HG03064 (cell line): ENCODE measurements at regions not wholly inside any gene's neighbourhood (a gene's known extent, or its start where the extent isn't known, plus 50 kb on each side); places are given as distances from the start of the nearest gene placed in this dataset.

Experiments
- ATAC-seq: cut with Tn5 transposase; IDR thresholded peaks from one replicate; pipeline ENCODE4 v1.9.1; 2021; ENCODE audit warnings: low read depth; ENCODE audit not compliant: unreplicated experiment

DNA sequence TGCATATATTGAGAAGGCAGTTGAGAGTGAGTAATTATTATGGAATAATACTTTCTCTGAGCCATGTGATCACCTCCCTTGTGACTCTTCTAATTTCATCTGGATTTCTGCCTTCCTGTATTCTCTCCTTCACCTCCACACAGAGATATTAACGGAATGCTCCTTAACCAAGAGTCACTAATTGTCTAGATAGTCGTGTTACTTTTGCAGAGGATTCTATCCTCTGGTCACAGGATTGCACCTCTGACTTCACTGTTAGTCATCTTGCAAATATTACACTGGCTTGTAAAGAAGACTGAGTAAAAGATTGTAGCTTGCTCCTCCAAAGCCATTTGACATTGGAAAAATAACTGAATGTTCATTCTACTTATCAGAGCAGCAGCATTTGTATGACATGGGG, 160.9 kb downstream of the SH2D1A start:
- no peak for ATAC-seq

DNA sequence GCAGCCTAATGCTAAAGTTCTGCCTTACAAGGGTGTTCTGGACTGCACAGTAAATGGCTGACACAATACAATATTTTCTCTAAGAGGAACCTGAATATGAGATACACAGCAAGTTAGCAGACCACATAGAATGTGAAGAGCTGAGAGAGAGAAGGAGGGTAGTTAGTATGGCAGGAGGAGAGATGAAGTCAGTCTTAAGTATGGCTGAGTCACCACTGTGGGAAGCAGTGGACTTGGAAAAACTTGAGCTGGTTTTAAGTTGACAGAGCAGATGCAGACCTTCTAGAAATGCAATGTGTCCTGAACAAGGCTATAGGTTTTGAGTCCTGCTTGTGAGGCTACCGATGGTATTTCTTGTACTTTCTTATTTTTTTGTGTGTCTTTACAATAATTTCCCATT, 172.5 kb downstream of the SH2D1A start:
- no peak for ATAC-seq

- ATAC-seq = no peak
These were observed 178.5 kb downstream of the SH2D1A start for GRCh38 chrX:124524852-124525251.

- no peak for ATAC-seq
These were observed 183.4 kb downstream of the SH2D1A start for GRCh38 chrX:124529786-124530185.

DNA sequence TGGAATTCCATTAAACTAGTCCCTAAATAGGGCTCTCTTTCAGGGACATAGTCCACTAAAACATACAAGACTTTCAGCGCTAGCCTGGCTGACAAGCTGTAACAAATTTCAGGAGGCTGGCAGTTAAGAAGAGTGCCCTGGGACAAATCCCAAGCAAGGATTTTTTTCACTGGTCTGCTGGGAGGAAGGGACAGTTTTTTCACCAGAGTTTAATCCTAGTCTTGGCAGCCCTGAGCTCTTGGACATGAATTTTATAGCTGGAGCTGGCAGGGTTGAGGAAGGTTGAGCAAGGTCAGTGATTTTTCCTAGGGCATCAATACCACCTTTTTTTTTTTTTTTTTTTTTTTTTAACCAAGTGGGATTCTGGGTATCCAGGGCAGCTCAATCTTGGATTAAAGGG, 184.4 kb downstream of the SH2D1A start:
- ATAC-seq = no peak

DNA sequence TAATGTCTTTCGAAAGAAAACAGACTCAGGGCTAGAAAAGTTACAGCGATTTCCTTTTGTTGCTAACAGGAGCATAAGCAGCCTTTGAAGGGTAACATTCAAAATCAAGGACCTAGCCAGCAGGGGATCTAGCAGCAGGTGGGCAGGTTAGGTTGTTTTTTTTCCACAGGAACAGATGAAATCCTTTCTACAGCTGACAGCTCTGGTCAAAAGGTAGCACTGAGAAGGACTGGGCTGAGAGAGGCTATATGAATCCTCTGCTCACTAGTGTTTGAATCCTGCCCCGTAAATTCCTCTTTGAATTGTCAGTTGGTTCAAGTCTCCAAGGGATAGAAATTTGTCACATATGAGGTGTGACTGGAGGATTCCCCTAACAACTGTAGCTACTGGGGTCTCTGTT, 188.2 kb downstream of the SH2D1A start:
- no peak for ATAC-seq

DNA sequence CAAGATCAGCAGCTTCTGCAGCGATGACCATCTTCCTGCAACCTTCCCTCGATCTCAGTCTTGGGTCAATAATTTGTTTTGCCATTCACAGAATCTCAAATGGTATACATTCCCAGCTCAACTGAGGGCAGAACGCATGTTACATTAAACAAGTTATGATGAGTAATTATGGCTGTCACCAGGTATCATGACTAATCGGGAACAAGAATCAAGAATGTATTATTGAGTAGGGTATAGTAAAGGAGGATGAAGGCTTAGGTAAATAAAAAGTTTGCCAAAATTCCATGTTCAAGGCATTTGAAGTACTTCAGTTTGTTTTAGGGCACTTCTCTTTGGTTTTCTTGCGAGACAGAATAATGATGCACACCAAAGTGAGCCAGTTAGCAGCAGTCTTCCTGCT, 194.1 kb downstream of the SH2D1A start:
- no peak for ATAC-seq

DNA sequence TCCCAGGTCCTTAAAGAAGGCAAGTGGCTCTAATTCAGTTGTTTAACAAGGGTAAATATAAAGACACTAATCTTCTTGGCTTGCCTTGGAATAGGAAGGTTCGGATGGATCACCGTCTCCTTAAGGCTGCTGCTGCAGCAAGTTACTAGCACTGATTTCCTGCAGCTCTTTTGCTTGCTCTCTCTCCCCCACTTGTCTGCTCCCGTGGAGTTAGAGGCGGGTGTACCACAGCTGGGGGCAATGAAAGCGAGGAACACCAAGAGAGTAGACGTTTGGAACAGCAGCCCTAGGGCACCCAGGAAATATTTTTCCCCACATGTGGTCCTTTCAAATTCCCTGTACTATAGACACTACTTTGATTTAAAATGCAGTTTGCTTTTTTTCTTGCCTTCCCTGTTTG, 202.2 kb downstream of the SH2D1A start:
- no peak for ATAC-seq

- no peak for ATAC-seq
These were observed 208.8 kb downstream of the SH2D1A start for GRCh38 chrX:124555036-124555595.

DNA sequence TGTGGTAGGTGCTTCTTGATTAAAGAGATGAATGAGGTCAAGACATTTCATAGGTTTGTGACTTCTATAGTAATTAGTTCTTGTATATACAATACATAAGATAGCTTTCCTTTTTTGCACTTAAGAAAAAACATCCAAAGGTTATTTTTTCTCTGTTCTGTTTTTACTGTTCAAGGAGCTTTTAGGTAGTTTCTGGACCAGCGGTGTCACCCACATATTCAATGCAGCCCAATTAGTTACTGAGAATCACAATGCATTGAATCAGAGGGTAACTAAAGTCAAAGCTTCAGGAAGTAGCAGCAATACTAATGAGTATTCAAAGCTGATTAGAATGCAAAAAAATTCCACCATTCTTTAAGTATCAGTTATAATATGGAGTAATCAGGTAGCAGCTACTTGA, 211.6 kb downstream of the SH2D1A start:
- ATAC-seq = no peak

- no peak for ATAC-seq
These were observed 227.1 kb downstream of the SH2D1A start for GRCh38 chrX:124573468-124573867.

- no peak for ATAC-seq
These were observed 246.4 kb downstream of the SH2D1A start for GRCh38 chrX:124592744-124593143.

- ATAC-seq = no peak
These were observed 247.8 kb downstream of the SH2D1A start for GRCh38 chrX:124594017-124594651.

DNA sequence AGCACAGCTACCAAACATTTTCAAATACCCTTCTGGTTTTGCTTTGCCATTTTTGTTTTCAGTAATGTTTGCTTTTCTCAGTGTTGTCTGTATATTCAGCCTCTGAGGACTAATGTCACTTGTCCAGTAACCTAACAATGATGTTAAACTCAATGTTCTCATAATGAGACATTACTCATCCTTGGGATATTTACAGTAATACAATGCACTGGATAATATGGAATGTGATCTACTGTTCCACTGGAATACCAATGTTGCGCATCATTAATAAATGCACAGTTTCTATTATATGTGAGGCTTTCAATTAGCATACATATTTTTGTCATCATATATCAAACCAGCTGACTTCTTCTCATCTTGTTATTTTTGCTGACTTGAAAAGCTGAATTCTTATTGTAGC, 259.1 kb downstream of the SH2D1A start:
- no peak for ATAC-seq

DNA sequence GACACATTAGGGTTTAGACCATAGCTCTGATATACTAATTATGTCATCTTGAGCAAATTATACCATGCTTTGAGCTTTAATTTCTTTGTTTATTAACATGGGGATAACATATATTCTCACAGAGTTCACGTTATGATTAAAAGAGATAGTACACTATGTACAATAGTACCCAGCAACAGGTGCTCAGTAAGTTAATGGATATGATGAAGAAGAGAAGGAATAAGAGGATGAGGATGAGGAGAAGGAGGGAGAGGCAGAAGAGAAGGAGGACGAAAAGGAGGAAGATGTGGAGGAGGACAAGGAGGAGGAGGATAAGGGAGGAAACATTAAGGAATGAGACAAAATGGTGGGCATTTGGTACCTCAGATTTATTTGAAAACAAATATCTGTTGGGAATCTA, 260.4 kb downstream of the SH2D1A start:
- no peak for ATAC-seq

- no peak for ATAC-seq
These were observed 273.3 kb downstream of the SH2D1A start for GRCh38 chrX:124619710-124620109.

DNA sequence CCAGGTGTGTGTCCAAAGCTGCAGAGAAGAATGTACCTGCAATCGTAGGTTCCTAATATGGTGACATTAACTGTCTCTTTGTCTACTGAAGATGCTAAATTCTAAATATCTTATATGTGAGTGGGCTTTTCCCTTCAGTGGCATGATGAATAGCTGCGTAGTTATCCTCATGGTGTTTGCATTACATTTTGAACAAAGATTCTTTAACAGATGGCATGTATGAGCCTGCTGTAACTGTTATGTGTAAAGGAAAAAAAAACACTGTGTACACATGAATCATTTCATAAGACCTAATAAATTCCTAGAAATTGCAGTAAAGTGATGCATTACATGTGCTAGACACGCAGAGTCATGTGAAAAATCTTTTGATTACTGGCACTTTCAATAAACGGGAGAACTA, 288.0 kb downstream of the SH2D1A start:
- no peak for ATAC-seq

DNA sequence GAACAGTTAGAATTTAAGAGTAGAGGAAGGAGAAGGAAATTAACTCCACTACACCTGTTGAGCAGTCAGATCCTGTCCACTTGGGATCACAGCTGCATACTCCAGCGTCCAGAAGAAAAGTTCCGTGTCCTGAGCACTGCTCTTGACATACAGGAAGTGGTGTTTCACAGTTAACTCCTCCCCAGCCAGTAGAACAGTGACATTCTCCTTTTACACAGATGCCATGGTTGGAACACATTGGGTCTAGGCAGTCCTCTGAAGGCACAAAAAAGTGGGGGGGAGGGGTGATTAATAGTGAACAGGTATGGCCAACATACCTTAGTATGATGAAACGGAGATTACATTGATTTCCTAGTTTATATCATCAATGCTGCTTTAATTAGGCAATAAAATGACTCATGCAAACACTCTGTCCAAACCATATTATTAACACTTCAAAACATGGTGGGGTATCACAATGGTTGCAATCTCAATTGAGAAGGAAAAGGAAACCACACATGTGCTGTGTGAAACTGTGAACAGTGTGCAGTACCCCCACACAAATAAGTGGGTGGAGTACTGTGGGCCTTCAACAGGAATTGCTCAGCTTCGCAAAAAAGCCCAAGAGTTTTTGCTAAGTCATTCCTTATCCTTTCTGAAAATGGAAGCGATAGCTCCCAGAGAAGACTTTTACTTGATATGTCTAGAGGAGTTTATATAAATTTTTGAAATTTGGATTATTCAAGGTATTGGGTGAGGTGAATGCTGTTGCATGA, 295.6 kb downstream of the SH2D1A start:
- ATAC-seq = no peak

- ATAC-seq = no peak
These were observed 300.0 kb downstream of the SH2D1A start for GRCh38 chrX:124646403-124646802.

DNA sequence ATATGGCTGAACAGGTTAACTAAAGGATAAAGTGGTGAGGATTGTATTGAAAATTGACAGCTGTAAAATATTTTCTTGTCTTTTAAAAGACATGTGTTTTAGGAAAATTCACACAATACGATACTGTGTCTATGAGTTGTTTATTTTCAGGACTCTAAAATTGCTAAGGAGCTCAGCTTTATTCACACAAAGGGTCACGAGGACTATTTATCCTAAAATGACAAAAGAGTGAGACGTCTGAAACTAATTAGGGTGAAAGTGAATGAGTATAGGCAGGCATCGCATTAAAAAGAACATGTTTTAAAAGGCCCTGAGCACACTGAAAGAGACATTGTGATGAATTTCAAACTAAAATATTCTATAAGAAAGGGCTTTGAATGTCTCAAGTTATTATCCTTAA, 304.7 kb downstream of the SH2D1A start:
- no peak for ATAC-seq

DNA sequence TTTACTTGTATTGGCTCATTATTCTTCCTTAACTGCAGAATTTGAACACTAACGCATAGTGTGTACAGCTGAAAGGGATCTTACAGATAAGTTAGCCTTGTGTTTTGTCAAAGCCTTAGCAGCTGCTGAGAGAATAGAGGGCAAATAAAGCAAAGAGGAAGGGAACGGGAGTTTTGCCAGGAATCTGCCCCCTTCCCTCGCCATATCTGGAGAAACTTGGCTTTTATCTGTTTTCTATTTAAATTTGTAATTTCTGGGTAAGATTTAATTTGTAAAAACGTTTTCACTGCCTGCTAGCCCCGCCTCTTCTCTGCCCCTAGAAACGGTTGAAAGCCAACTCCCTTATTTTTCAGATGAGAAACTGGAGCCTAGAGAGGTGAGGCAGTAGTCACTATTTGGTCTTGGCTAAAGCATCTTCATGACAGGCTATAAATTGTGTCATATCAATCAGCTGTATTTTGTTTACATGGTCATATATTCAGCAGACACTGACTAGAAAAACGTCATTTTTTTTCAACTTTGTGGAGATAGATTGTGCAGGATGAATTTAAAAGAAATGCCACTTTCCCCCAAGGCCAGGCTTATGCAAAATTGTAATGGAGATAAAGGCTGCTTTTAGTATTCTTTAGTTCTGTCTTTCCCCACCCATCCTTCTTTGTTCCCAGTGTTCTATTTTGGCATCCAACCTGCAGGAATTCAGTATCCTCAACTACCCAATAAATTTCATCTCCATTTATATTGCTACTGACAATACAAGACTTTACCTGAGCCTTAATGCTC, 319.4 kb downstream of the SH2D1A start:
- ATAC-seq = no peak
